ENCODE measurements at regions not wholly inside any gene's neighbourhood (a gene's known extent, or its start where the extent isn't known, plus 50 kb on each side); places are given as distances from the start of the nearest gene placed in this dataset.

- no peak for FAIRE-seq
- no peak for DNase-seq (ENCODE audit: low spot score)
These were observed 254.4 kb upstream of the THBS1 start for GRCh38 chr15:39326306-39326975.

- FAIRE-seq (no peak), DNase-seq (ENCODE audit: low spot score) (no peak)
These were observed 253.7 kb upstream of the THBS1 start for GRCh38 chr15:39327005-39327730.

DNA sequence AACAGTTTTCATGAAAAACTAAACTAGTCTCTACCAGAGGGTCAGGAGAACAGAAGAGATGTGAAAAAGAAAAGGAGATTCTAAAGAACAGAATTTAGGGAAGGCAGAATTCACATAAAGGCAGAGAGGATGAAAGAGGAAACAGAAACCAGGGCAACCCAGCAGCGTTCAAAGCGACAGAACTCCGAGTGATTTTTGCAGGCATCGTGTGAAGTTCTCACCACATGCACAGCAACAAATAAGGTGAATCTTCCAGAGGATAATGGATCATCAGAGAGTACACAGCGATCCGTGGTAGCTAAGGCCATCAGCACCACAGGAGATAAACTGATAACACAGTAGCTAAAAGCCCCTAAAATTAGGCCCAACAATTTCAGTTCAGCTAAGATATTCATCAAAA lies 250.8 kb upstream of the THBS1 start:
- no peak for DNase-seq (ENCODE audit: low spot score)
- no peak for FAIRE-seq

GRCh38 chr15:39331584-39331983 lies 249.3 kb upstream of the THBS1 start:
- FAIRE-seq (no peak), DNase-seq (ENCODE audit: low spot score) (no peak)

DNA sequence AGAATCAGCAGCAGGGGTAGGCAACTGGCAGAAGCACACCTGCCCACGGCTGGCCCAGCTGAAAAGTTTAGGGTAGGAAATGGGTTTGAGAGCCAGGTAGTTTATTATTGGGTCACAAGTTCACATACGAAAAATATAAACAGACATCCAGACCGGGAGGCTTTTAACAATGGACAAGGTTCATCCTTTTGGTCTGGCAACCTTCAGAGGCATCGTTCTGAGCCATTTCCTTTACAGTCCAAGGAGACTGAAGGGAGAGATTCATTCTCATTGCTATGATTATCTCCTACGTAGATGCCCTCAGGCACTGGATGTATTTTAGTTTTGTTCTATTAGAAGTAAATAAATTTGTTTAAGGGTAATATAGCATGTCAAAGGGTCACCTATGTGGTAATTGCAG lies 248.0 kb upstream of the THBS1 start:
- FAIRE-seq: no peak
- no peak for DNase-seq (ENCODE audit: low spot score)

GRCh38 chr15:39333393-39333792 lies 247.5 kb upstream of the THBS1 start:
- no peak for FAIRE-seq
- DNase-seq (ENCODE audit: low spot score): no peak

- FAIRE-seq (no peak), DNase-seq (ENCODE audit: low spot score) (no peak)
These were observed 247.0 kb upstream of the THBS1 start for GRCh38 chr15:39333896-39334295.

DNA sequence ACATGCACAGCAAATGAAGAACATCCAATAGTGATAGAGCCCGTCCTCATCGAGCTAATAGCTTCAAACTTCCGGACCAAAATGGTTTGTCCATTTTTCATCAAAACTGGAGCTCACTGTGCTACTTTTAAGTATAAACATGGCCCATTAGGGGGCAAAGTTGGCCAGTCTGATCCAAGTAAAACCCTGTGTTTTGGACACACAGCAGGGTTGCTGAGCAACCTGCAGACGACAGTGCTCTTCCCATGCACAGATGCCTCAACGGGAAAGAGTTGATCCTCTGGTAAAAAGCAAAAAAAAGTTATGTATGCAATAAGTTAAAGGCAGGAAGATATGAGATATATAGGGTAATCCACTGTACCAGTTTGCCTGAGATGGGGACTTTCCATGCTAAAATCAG lies 244.0 kb upstream of the THBS1 start:
- DNase-seq (ENCODE audit: low spot score) (no peak), FAIRE-seq (no peak)

DNA sequence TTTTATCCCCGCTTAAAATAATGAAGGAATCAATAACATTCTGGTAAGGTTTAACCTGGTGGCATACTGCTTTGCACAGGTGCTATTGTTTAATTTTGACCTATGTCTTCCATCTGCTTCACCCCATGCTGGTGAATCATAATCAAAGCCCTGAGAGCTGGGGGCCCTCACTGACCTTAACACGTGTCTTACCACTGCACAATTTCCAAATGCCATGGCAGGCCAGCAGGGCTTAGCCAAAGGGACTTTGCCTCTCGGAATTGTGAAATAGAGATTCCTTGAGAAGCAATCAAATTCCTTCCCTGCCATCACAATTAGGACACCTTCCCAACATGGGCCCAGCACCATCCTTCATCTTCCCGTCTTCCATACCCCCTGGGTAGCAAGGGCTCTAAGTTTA lies 242.6 kb upstream of the THBS1 start:
- DNase-seq (ENCODE audit: low spot score) (no peak), FAIRE-seq (no peak)

- FAIRE-seq (no peak), DNase-seq (ENCODE audit: low spot score) (no peak)
These were observed 239.8 kb upstream of the THBS1 start for GRCh38 chr15:39340903-39341645.

- FAIRE-seq: no peak
These were observed 236.2 kb upstream of the THBS1 start for GRCh38 chr15:39344662-39345141.

GRCh38 chr15:39345176-39345575 lies 235.7 kb upstream of the THBS1 start:
- no peak for FAIRE-seq
- DNase-seq (ENCODE audit: low spot score): no peak

More at GRCh38 chr15:39344662-39345141, 236.2 kb upstream of the THBS1 start:
- no peak for DNase-seq (ENCODE audit: low spot score)

GRCh38 chr15:39347453-39347852 lies 233.4 kb upstream of the THBS1 start:
- FAIRE-seq (no peak), DNase-seq (ENCODE audit: low spot score) (no peak)

DNA sequence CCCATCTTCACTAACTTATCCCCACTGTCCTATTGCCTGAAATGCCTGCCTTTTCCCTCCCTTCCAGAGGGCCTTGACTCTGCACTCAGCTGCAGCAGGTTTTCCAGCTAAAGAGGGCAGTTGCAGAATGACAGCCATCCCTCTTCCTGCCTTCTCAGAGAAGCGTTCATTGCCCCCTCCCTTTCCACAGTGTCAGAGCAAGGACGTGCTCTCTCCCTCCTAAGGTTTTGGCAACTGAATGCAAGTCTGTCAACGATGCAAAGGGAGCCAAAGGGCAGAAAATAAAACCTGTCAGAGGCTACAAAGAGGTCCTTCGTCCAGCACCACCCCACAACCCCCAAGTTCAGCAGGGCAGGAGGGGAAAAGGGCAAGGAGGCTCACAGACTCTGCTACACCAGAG lies 230.1 kb upstream of the THBS1 start:
- no peak for FAIRE-seq
- no peak for DNase-seq (ENCODE audit: low spot score)

DNA sequence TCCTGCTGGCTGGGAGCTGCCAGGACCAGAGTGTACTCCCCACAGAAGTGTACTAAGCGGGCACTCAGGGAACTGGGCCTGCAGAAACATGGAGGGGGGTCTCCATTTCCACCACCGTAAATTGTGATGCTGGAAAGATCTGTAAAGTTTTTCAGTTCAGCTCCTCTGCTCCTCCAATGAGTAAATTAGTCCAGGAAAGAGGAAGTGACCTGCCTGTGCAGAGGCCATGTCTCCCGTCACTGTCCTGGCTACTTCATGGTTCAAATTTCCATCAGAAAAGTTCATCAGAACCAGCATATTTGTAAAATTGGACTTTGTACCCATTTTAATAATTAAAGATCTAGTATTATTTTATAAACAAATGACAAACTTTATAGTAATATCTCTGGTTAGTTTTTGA lies 226.7 kb upstream of the THBS1 start:
- no peak for DNase-seq (ENCODE audit: low spot score)
- FAIRE-seq: no peak

DNA sequence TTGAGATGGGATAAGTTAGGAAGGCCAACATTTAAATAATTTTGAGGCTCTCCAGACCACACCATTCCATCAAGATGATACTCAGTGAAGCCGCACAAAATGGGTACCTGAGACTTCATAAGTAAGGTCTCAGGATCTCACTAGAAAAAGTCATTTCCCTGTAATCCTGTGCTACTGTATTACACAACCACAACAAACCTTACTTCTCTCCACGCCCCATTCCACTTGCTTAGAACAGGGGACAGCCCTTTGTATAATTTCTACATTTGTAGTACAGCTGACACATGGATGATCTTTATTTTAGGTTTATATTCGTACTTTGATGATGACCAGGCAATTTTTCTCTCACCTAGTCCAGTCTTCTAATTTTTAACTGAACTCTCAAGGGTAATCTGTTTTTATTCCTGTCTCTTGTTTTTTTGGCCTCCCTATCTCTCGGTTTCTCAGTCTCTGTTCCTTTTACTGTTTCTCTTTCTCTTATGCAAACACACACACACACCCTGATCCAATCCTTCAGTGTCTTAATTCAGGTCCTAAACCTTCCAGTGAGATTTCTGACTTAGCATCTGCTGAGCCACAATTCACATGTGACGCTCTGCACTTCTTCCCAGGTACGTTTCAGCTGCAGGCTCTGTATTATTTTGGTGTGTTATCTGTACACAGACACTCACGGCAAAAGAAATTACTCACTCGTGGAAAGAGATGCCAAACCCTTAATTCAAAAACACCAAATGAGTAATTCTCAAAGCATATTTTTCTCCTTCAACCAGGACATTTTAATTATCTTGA lies 223.2 kb upstream of the THBS1 start:
- FAIRE-seq: no peak
- no peak for DNase-seq (ENCODE audit: low spot score)

DNA sequence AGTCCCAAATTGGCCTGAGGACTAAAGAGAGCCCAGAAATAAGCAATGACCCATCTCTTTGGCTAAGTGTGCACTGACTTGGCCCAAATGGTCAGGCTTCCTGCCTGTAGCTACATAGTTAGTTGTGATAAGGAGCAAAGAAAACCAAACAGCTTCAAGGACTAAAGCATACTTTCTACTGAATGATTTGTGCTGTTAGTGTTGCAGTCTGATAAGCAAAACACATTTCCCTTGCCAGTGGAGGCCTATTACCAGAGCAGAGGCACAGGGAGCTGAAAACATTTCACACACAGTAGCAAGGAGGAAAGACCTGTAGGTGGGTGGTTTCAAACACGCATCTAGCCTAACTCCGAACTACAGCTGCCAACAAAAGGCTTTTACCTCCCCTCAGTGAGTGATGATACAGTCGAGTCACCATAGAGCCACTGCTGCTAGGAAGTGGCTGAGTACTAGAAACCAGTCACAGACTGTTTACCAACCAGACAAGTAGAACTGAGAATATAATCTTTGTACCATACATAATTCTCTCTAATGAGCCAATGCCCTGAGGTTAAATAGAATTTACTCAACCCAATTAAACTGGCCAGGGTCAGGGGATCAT lies 222.3 kb upstream of the THBS1 start:
- DNase-seq (ENCODE audit: low spot score) (no peak), FAIRE-seq (no peak)

DNA sequence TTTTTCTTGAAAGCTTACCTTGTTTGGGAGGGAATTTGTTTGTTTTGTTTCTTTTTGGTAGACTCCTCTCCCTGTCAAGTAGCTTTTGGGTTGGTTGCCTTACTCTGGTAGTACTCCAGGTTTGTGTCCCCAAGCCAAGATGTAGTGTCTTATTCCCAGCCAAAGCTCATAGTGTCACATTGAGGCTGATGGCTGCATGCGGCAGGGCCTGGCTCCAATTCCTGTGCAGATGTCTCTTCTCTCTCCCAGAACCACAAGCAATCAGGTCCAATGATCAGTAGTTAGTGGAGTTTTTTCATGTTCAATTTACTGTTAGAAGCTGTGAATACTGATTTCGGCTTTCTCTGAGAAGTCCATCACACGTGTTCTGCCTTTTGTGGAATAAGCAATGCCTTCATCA lies 221.1 kb upstream of the THBS1 start:
- DNase-seq (ENCODE audit: low spot score): no peak
- no peak for FAIRE-seq

DNA sequence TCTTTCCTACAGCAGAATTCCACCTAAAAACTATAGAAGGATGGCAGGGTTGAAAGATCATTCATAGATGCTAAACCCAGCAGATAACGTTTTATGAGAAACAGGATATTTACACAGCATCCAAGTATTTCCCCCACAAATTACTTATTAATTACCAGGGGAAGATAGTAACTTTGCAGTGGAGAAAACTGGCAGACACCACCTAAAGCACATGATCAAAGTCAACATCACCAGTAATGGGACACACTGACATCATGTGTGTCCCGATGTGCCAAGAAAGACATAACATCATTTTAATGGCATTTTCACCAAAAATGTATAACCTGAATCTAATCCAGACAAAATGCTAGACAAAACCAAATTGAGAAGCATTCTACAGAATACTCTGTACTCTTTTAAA lies 220.4 kb upstream of the THBS1 start:
- DNase-seq (ENCODE audit: low spot score) (no peak), FAIRE-seq (no peak)

DNA sequence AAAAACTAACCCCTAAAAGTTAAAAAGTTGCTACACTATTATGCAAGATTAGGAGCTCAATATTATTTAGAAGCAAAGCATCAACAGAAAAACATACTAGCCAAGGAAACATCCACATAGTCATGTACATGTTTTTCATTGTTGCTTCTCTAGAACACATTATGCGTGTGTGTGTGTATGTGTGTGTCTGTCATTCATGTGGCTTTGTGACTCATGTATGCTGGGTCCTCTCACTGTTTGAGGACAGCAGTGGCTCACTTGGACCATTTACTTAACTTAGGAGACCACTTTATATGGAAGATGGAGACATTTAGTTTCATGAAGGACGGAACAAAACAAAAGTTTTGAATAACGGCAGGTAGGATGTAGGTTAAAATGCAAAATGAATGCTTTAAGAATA lies 219.4 kb upstream of the THBS1 start:
- FAIRE-seq (no peak), DNase-seq (ENCODE audit: low spot score) (no peak)
